ENCODE measurements at regions not wholly inside any gene's neighbourhood (a gene's known extent, or its start where the extent isn't known, plus 50 kb on each side); places are given as distances from the start of the nearest gene placed in this dataset.
A peak's percentile ranks its signal among the peaks of the same experiment; 100 is the strongest.
"Not testable (repeated sequence)": the region's sequence is repeated elsewhere in the genome, so short reads cannot be mapped to it uniquely, and the experiment has no call there.

DNA sequence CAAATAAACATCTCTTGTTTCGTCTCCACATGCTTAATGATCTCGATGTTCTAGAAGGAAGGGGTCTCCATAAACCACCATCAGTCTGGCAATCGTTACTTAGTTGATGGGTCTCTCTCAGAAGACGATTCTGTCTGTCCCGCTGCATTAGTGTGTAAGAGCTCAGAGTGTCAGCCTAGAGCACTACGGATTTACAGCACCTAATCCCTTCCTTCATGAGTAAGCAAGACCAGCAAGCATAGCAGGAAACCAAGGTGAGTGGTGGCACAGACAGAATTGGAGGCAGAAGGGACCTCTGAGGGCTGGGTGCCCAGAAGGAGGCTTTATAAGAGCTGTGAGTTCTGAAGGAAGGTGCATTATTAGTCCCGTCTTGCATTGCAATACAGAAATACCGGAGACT is 440.1 kb downstream of the RBFOX1 start:
- H3K36me3 ChIP-seq (ENCODE audit: insufficient read depth), result no peaks in the 10 kb centered on the region
- H3F3A ChIP-seq (replicated peaks; ENCODE audit: low read depth), result no peaks in the 10 kb centered on the region
- ATAC-seq, result no peak
- Mint-ChIP-seq H3K27me3 (ENCODE audit: insufficient read depth, low read depth, poor library complexity) (peaks cover 18% of the 10 kb centered on the region), H3K4me1 (peaks cover 3% of the 10 kb centered on the region; the same call in 2 of the 3 replicates), H3K27ac (no peak overlapping the region), H3K4me3 (no peak overlapping the region), H3K36me3 (ENCODE audit: low read depth) (no peaks in the 10 kb centered on the region), H3K9me3 (peaks cover 2% of the 10 kb centered on the region; the same call in 1 of the 3 replicates)
- no peaks in the 10 kb centered on the region for H4K20me1 ChIP-seq (replicated peaks; ENCODE audit: insufficient read depth)
- peaks cover 5% of the 10 kb centered on the region for H3K4me1 ChIP-seq (ENCODE audit: insufficient read depth)
- H3K27ac ChIP-seq (ENCODE audit: low read depth), result no peak overlapping the region
- H3K4me2 ChIP-seq, result no peak overlapping the region
- H3K27me3 ChIP-seq (ENCODE audit: insufficient read depth), result no peaks in the 10 kb centered on the region
- H3K4me3 ChIP-seq, result no peak overlapping the region
- H3K79me2 ChIP-seq (replicated peaks; ENCODE audit: insufficient read depth), result no peaks in the 10 kb centered on the region
- DNase-seq (ENCODE audit: low spot score), result no peak
- H2AFZ ChIP-seq, result no peak overlapping the region
- H3K9me2 ChIP-seq (ENCODE audit: insufficient read depth), result no peaks in the 10 kb centered on the region; the same call in 1 of the 2 replicates
- TF ChIP-seq, protein P1, sequence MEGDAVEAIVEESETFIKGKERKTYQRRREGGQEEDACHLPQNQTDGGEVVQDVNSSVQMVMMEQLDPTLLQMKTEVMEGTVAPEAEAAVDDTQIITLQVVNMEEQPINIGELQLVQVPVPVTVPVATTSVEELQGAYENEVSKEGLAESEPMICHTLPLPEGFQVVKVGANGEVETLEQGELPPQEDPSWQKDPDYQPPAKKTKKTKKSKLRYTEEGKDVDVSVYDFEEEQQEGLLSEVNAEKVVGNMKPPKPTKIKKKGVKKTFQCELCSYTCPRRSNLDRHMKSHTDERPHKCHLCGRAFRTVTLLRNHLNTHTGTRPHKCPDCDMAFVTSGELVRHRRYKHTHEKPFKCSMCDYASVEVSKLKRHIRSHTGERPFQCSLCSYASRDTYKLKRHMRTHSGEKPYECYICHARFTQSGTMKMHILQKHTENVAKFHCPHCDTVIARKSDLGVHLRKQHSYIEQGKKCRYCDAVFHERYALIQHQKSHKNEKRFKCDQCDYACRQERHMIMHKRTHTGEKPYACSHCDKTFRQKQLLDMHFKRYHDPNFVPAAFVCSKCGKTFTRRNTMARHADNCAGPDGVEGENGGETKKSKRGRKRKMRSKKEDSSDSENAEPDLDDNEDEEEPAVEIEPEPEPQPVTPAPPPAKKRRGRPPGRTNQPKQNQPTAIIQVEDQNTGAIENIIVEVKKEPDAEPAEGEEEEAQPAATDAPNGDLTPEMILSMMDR (conservative IDR thresholded peaks at IDR 0.05; ENCODE audit: low read depth in 2 of 2), result no peak
- no peak for TF ChIP-seq ZNF331 (CRISPR knock-in tag; IDR thresholded peaks at IDR 0.05; ENCODE audit: low read depth)
- TF ChIP-seq CREB1 (CRISPR knock-in tag; IDR thresholded peaks at IDR 0.05; ENCODE audit: low read depth), result no peak
- no peak for TF ChIP-seq NANOG (IDR thresholded peaks at IDR 0.05; ENCODE audit: borderline replicate concordance)

DNA sequence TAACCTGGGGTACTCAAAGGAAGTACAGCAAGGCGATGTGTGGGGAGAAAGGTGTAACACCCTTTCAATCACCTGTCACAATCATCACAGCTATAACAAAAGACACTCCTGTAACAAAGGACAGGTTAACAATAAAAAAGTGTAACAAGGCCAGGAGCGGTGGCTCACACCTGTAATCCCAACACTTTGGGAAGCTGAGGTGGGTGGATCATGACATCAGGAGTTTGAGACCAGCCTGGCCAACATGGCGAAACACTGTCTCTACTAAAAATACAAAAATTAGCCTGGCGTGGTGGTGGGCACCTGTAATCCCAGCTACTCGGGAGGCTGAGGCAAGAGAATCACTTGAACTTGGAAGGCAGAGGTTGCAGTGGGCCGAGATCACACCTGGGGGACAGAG is 436.4 kb downstream of the RBFOX1 start:
- H3F3A ChIP-seq (replicated peaks; ENCODE audit: low read depth); H4K20me1 ChIP-seq (replicated peaks; ENCODE audit: insufficient read depth); H3K27ac Mint-ChIP-seq; H2AFZ ChIP-seq; H3K4me3 ChIP-seq; H3K27ac ChIP-seq (ENCODE audit: low read depth); H3K27me3 ChIP-seq (ENCODE audit: insufficient read depth); DNase-seq (ENCODE audit: low spot score); H3K36me3 ChIP-seq (ENCODE audit: insufficient read depth); H3K79me2 ChIP-seq (replicated peaks; ENCODE audit: insufficient read depth); H3K9me2 ChIP-seq (ENCODE audit: insufficient read depth); H3K4me3 Mint-ChIP-seq; ATAC-seq; H3K4me2 ChIP-seq; H3K9me3 Mint-ChIP-seq; H3K36me3 Mint-ChIP-seq (ENCODE audit: low read depth): not testable (repeated sequence)
- peaks cover 11% of the 10 kb centered on the region for H3K27me3 Mint-ChIP-seq (ENCODE audit: insufficient read depth, low read depth, poor library complexity)
- H3K4me1 ChIP-seq (ENCODE audit: insufficient read depth), result peaks cover 31% of the 10 kb centered on the region
- H3K4me1 Mint-ChIP-seq, result peaks cover 39% of the 10 kb centered on the region

DNA sequence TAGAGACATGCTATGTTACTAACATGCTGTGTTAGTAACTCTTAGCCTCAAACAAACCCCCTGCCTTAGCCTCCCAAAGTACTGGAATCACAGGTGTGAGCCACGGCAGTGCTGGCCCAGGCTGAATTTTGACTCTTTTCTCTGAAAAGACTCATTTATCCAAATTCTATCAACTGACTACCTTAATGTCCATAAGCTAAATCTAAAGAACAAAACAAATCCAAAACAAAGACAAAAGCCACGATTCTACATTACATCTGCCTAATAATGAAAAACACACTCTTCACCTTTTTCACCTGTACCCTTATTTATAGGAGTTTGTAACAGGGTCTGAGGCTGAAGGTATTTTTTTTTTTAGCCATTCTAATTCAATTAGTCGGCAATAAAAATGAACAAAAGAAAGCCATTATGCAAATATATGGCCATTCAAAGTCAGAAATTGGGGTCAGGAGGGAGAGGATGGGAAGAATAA is 432.5 kb downstream of the RBFOX1 start:
- H3K9me3 Mint-ChIP-seq, result no peaks in the 10 kb centered on the region
- no peaks in the 10 kb centered on the region for H3K9me2 ChIP-seq (ENCODE audit: insufficient read depth)
- 0 out of 2 replicates have a peak, but pooled peaks cover 7% of the 10 kb centered on the region for H3F3A ChIP-seq (replicated peaks; ENCODE audit: low read depth)
- no peaks in the 10 kb centered on the region for H4K20me1 ChIP-seq (replicated peaks; ENCODE audit: insufficient read depth)
- H3K79me2 ChIP-seq (replicated peaks; ENCODE audit: insufficient read depth), result no peaks in the 10 kb centered on the region
- peak overlapping the region; percentile 44 for H3K4me2 ChIP-seq
- peak; percentile 75 for ATAC-seq
- DNase-seq (ENCODE audit: low spot score), result peak; percentile 67
- peaks cover 6% of the 10 kb centered on the region for H3K27me3 Mint-ChIP-seq (ENCODE audit: insufficient read depth, low read depth, poor library complexity)
- TF ChIP-seq EZH2phosphoT487 (IDR thresholded peaks at IDR 0.05; ENCODE audit: unreplicated experiment) (no peak), NANOG (IDR thresholded peaks at IDR 0.05; ENCODE audit: borderline replicate concordance) (peak; percentile 88), REST (IDR thresholded peaks at IDR 0.05; ENCODE audit: unreplicated experiment) (no peak), POLR2AphosphoS5 (IDR thresholded peaks at IDR 0.05; ENCODE audit: low read depth) (0 out of 2 replicates have a peak, but pooled peaks have one; percentile 32)
- peak overlapping the region; percentile 51 for H3K27ac Mint-ChIP-seq
- peak overlapping the region; percentile 47 for H3K4me3 Mint-ChIP-seq
- peaks cover 47% of the 10 kb centered on the region for H3K4me1 ChIP-seq (ENCODE audit: insufficient read depth)
- no peak overlapping the region for H2AFZ ChIP-seq
- no peaks in the 10 kb centered on the region for H3K36me3 Mint-ChIP-seq (ENCODE audit: low read depth)
- H3K27ac ChIP-seq (ENCODE audit: low read depth), result peak overlapping the region; percentile 9; the same call in 1 of the 2 replicates
- H3K36me3 ChIP-seq (ENCODE audit: insufficient read depth), result no peaks in the 10 kb centered on the region
- H3K4me3 ChIP-seq, result peak overlapping the region; percentile 20
- peaks cover 20% of the 10 kb centered on the region for H3K27me3 ChIP-seq (ENCODE audit: insufficient read depth)
- H3K4me1 Mint-ChIP-seq, result peaks cover 64% of the 10 kb centered on the region

Data from GM23338 (cell line).